SK-N-SH (cell line): ENCODE measurements at regions not wholly inside any gene's neighbourhood (a gene's known extent, or its start where the extent isn't known, plus 50 kb on each side); places are given as distances from the start of the nearest gene placed in this dataset.

Source experiments
- CTCF ChIA-PET: fragments of 300-600, 350-600 bp; formaldehyde crosslinking; extraction: SDS; loops from one replicate; lab custom pipeline; 2021; lab: Yijun Ruan, JAX
- POLR2A ChIA-PET: fragments of 350-600 bp; sonication (Branson Sonifier 250); formaldehyde crosslinking; extraction: SDS; loops from one replicate; lab custom pipeline; 2020; ENCODE audit warnings: antibody characterized with exemption, inconsistent platforms; lab: Yijun Ruan, JAX
- DNase-seq: peaks from one replicate; pipeline ENCODE4 v3.0.0; 2012
- H2AFZ ChIP-seq: fragments of 200-600 bp; sonication (generic); 2 replicates; pipeline ENCODE4 v1.8.1; 2016; ENCODE audit warnings: antibody characterized with exemption, mild to moderate bottlenecking, low read depth
- H3F3A ChIP-seq: fragments of 200-600 bp; sonication (generic); replicated peaks from 2 replicates; pipeline ENCODE3; 2016; ENCODE audit warnings: antibody characterized with exemption, mild to moderate bottlenecking; ENCODE audit not compliant: insufficient read depth
- H3K27ac ChIP-seq, 2 experiments: fragments of 200-500 bp in 1 of 2; fragments of 200-600 bp in 1 of 2; sonication (Bioruptor generic) in 1 of 2; sonication (generic), shearing (Covaris generic) in 1 of 2; 2 replicates each; pipeline versions ENCODE4 v1.5.1 to v1.6.1; 2014 to 2016; ENCODE audit warnings: low read depth in 2 of 2, inconsistent platforms in 1 of 2, low read length in 1 of 2, mild to moderate bottlenecking in 1 of 2, mixed read lengths in 1 of 2
- H3K27me3 ChIP-seq: fragments of 200-600 bp; sonication (generic), shearing (Covaris generic); 2 replicates; pipeline ENCODE4 v1.6.1; 2016; ENCODE audit warnings: mixed run types; ENCODE audit not compliant: insufficient read depth
- H3K36me3 ChIP-seq, 2 experiments: fragments of 200-500 bp in 1 of 2; fragments of 200-600 bp in 1 of 2; sonication (Bioruptor generic) in 1 of 2; sonication (generic) in 1 of 2; replicated peaks in 1 of 2; 2 replicates each; pipeline versions ENCODE3 to v1.5.1; 2014 to 2016; ENCODE audit warnings: low read length in 1 of 2, mild to moderate bottlenecking in 1 of 2; ENCODE audit not compliant: insufficient read depth in 2 of 2, control insufficient read depth in 1 of 2
- H3K4me1 ChIP-seq, 2 experiments: fragments of 200-500 bp in 1 of 2; fragments of 200-600 bp in 1 of 2; sonication (Bioruptor generic) in 1 of 2; sonication (generic), shearing (Covaris generic) in 1 of 2; 2 replicates each; pipeline versions ENCODE4 v1.5.1 to v1.6.1; 2014 to 2016; ENCODE audit warnings: low read depth in 1 of 2, low read length in 1 of 2, mixed run types in 1 of 2; ENCODE audit not compliant: insufficient read depth in 2 of 2, control insufficient read depth in 1 of 2
- H3K4me2 ChIP-seq: fragments of 200-600 bp; sonication (generic), shearing (Covaris generic); 2 replicates; pipeline ENCODE4 v1.6.1; 2017; ENCODE audit warnings: mixed run types
- H3K4me3 ChIP-seq, 2 experiments: fragments of 200-500 bp in 1 of 2; fragments of 200-600 bp in 1 of 2; sonication (Bioruptor generic) in 1 of 2; sonication (generic), shearing (Covaris generic) in 1 of 2; 2 replicates each; pipeline versions ENCODE4 v1.5.1 to v1.8.1; 2014 to 2016; ENCODE audit warnings: low read depth in 2 of 2, inconsistent platforms in 1 of 2, low read length in 1 of 2, mild to moderate bottlenecking in 1 of 2, mixed read lengths in 1 of 2, moderate library complexity in 1 of 2
- H3K79me2 ChIP-seq: fragments of 200-600 bp; sonication (generic); 2 replicates; pipeline ENCODE4 v1.8.1; 2017; ENCODE audit warnings: mild to moderate bottlenecking; ENCODE audit not compliant: insufficient read depth
- H3K9ac ChIP-seq: fragments of 200-600 bp; sonication (generic); 2 replicates; pipeline ENCODE4 v1.6.1; 2017; ENCODE audit warnings: mixed run types
- H3K9me2 ChIP-seq: fragments of 200-600 bp; sonication (generic); 2 replicates; pipeline ENCODE4 v1.6.1; 2017; ENCODE audit warnings: mixed run types
- H3K9me3 ChIP-seq: fragments of 200-600 bp; sonication (generic); 2 replicates; pipeline ENCODE4 v1.6.1; 2017; ENCODE audit warnings: mixed run types, mild to moderate bottlenecking, moderate library complexity
- H4K20me1 ChIP-seq: fragments of 200-600 bp; sonication (generic); 2 replicates; pipeline ENCODE4 v1.6.1; 2017; ENCODE audit warnings: mild to moderate bottlenecking, mixed run types; ENCODE audit not compliant: insufficient read depth
- ELF1 ChIP-seq: IDR thresholded peaks from 2 replicates; pipeline ENCODE4 v1.4.0; 2012
- FOXM1 ChIP-seq: IDR thresholded peaks from 2 replicates; pipeline ENCODE4 v1.4.0; 2012; ENCODE audit warnings: low read depth, mild to moderate bottlenecking
- GATA2 ChIP-seq: sonication (generic); formaldehyde crosslinking; IDR thresholded peaks from 2 replicates; pipeline ENCODE4 v1.5.0; 2020; ENCODE audit warnings: mild to moderate bottlenecking, missing genetic modification reagents
- JUND ChIP-seq: IDR thresholded peaks from 2 replicates; pipeline ENCODE4 v1.4.0; 2012
- MEF2A ChIP-seq: IDR thresholded peaks from 2 replicates; pipeline ENCODE4 v1.4.0; 2012; ENCODE audit warnings: low read depth, borderline replicate concordance
- MXI1 ChIP-seq: IDR thresholded peaks from 2 replicates; pipeline ENCODE4 v1.6.1; 2012; ENCODE audit warnings: mild to moderate bottlenecking, low read depth, low read length, improper control_type of control experiment
- NFIC ChIP-seq: IDR thresholded peaks from 2 replicates; pipeline ENCODE4 v1.4.0; 2012; ENCODE audit warnings: borderline replicate concordance
- PBX3 ChIP-seq: IDR thresholded peaks from 2 replicates; pipeline ENCODE4; 2012
- POLR2AphosphoS5 ChIP-seq: IDR thresholded peaks from 2 replicates; pipeline ENCODE4 v1.6.1; 2012; ENCODE audit warnings: low read depth, low read length
- RAD21 ChIP-seq: IDR thresholded peaks from 2 replicates; pipeline ENCODE4 v1.6.1; 2012; ENCODE audit warnings: mild to moderate bottlenecking, low read length
- RCOR1 ChIP-seq: fragments of 150-350 bp; IDR thresholded peaks from 2 replicates; pipeline ENCODE4 v1.6.1; 2017; ENCODE audit warnings: antibody characterized with exemption, low read length
- RXRA ChIP-seq: IDR thresholded peaks from 2 replicates; pipeline ENCODE4 v1.4.0; 2012; ENCODE audit warnings: low read depth, mild to moderate bottlenecking, borderline replicate concordance
- TAF1 ChIP-seq: IDR thresholded peaks from 2 replicates; pipeline ENCODE4 v1.6.1; 2012; ENCODE audit warnings: low read depth, mild to moderate bottlenecking, low read length, moderate library complexity, borderline replicate concordance
- TCF12 ChIP-seq: IDR thresholded peaks from 2 replicates; pipeline ENCODE4 v1.4.0; 2012
- WGBS: methylation state at CpG from one replicate; pipeline ENCODE4 v1.1.6; 2017; ENCODE audit warnings: low lambda C conversion rate; 5-methylcytosine and 5-hydroxymethylcytosine counted together
- TF ChIP-seq, protein P1 (sequence below): IDR thresholded peaks from 2 replicates; pipeline ENCODE4 v1.6.1; 2012; ENCODE audit warnings: mild to moderate bottlenecking, low read depth, low read length, moderate library complexity
- TF ChIP-seq, protein P2 (sequence below): IDR thresholded peaks from 2 replicates; pipeline ENCODE4 v1.4.0; 2012; ENCODE audit warnings: low read depth, borderline replicate concordance
- TF ChIP-seq, protein P3 (sequence below): fragments of 150-350 bp; IDR thresholded peaks from 2 replicates; pipeline ENCODE4 v1.6.1; 2017; ENCODE audit warnings: antibody characterized with exemption, low read length, low read depth, borderline replicate concordance
- TF ChIP-seq, protein P4 (sequence below): fragments of 200-600 bp; sonication (generic); IDR thresholded peaks from 2 replicates; pipeline ENCODE4 v1.6.1; 2017; ENCODE audit warnings: antibody characterized with exemption, mild to moderate bottlenecking, moderate library complexity

GRCh38 chr6:150725795-150726194 is 126.1 kb downstream of the PLEKHG1 start:
- POLR2A ChIA-PET: no interaction called here
- Histone ChIP-seq H3K4me1 (no peaks in the 10 kb centered on the region), H3K79me2 (no peaks in the 10 kb centered on the region), H4K20me1 (no peaks in the 10 kb centered on the region), H3K36me3 (no peaks in the 10 kb centered on the region), H3K9ac (no peak overlapping the region), H3K9me3 (no peaks in the 10 kb centered on the region), H3K27ac (no peak overlapping the region), H2AFZ (no peak overlapping the region), H3F3A (no peaks in the 10 kb centered on the region), H3K9me2 (no peaks in the 10 kb centered on the region), H3K4me3 (no peak overlapping the region), H3K27me3 (no peaks in the 10 kb centered on the region; the same call in 1 of the 2 replicates), H3K4me2 (no peak overlapping the region)
- TF ChIP-seq, protein P1, sequence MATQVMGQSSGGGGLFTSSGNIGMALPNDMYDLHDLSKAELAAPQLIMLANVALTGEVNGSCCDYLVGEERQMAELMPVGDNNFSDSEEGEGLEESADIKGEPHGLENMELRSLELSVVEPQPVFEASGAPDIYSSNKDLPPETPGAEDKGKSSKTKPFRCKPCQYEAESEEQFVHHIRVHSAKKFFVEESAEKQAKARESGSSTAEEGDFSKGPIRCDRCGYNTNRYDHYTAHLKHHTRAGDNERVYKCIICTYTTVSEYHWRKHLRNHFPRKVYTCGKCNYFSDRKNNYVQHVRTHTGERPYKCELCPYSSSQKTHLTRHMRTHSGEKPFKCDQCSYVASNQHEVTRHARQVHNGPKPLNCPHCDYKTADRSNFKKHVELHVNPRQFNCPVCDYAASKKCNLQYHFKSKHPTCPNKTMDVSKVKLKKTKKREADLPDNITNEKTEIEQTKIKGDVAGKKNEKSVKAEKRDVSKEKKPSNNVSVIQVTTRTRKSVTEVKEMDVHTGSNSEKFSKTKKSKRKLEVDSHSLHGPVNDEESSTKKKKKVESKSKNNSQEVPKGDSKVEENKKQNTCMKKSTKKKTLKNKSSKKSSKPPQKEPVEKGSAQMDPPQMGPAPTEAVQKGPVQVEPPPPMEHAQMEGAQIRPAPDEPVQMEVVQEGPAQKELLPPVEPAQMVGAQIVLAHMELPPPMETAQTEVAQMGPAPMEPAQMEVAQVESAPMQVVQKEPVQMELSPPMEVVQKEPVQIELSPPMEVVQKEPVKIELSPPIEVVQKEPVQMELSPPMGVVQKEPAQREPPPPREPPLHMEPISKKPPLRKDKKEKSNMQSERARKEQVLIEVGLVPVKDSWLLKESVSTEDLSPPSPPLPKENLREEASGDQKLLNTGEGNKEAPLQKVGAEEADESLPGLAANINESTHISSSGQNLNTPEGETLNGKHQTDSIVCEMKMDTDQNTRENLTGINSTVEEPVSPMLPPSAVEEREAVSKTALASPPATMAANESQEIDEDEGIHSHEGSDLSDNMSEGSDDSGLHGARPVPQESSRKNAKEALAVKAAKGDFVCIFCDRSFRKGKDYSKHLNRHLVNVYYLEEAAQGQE: no peak
- TF ChIP-seq ELF1 (no peak), PBX3 (no peak), MEF2A (no peak), NFIC (no peak), GATA2 (CRISPR knock-in tag) (no peak), JUND (no peak), RCOR1 (no peak), TAF1 (no peak), TCF12 (no peak), FOXM1 (no peak), MXI1 (no peak), RXRA (no peak), RAD21 (no peak), POLR2AphosphoS5 (no peak)
- TF ChIP-seq, protein P2, sequence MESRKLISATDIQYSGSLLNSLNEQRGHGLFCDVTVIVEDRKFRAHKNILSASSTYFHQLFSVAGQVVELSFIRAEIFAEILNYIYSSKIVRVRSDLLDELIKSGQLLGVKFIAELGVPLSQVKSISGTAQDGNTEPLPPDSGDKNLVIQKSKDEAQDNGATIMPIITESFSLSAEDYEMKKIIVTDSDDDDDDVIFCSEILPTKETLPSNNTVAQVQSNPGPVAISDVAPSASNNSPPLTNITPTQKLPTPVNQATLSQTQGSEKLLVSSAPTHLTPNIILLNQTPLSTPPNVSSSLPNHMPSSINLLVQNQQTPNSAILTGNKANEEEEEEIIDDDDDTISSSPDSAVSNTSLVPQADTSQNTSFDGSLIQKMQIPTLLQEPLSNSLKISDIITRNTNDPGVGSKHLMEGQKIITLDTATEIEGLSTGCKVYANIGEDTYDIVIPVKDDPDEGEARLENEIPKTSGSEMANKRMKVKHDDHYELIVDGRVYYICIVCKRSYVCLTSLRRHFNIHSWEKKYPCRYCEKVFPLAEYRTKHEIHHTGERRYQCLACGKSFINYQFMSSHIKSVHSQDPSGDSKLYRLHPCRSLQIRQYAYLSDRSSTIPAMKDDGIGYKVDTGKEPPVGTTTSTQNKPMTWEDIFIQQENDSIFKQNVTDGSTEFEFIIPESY: no peak
- TF ChIP-seq, protein P3, sequence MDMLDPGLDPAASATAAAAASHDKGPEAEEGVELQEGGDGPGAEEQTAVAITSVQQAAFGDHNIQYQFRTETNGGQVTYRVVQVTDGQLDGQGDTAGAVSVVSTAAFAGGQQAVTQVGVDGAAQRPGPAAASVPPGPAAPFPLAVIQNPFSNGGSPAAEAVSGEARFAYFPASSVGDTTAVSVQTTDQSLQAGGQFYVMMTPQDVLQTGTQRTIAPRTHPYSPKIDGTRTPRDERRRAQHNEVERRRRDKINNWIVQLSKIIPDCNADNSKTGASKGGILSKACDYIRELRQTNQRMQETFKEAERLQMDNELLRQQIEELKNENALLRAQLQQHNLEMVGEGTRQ: no peak
- TF ChIP-seq, protein P4, sequence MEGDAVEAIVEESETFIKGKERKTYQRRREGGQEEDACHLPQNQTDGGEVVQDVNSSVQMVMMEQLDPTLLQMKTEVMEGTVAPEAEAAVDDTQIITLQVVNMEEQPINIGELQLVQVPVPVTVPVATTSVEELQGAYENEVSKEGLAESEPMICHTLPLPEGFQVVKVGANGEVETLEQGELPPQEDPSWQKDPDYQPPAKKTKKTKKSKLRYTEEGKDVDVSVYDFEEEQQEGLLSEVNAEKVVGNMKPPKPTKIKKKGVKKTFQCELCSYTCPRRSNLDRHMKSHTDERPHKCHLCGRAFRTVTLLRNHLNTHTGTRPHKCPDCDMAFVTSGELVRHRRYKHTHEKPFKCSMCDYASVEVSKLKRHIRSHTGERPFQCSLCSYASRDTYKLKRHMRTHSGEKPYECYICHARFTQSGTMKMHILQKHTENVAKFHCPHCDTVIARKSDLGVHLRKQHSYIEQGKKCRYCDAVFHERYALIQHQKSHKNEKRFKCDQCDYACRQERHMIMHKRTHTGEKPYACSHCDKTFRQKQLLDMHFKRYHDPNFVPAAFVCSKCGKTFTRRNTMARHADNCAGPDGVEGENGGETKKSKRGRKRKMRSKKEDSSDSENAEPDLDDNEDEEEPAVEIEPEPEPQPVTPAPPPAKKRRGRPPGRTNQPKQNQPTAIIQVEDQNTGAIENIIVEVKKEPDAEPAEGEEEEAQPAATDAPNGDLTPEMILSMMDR: no peak
- 9% methylated on average over 1 of the region's 1 CpG for WGBS
- no peak for DNase-seq
- CTCF ChIA-PET: interaction anchor here (1.0 kb wide), 1 partner anchor 307 kb away, joined by 3 read pairs; no protein-coding TSS in a partner anchor
